DOHH2 (cell line): ENCODE measurements at regions not wholly inside any gene's neighbourhood (a gene's known extent, or its start where the extent isn't known, plus 50 kb on each side); places are given as distances from the start of the nearest gene placed in this dataset.

Experiments
- H3F3A ChIP-seq: fragments of 200-600 bp; sonication (generic), shearing (Covaris generic); 2 replicates; pipeline ENCODE4 v1.6.0; 2016; ENCODE audit warnings: antibody characterized with exemption, mild to moderate bottlenecking; ENCODE audit not compliant: control insufficient read depth, insufficient read depth
- H3K27ac ChIP-seq: fragments of 200-600 bp; sonication (generic); 2 replicates; pipeline ENCODE4 v1.5.1; 2014; ENCODE audit warnings: low read depth, mild to moderate bottlenecking, low read length, moderate library complexity
- H3K27me3 ChIP-seq: fragments of 200-600 bp; sonication (generic); 2 replicates; pipeline ENCODE4 v1.6.1; 2014; ENCODE audit warnings: mild to moderate bottlenecking, low read length, mixed read lengths; ENCODE audit not compliant: control insufficient read depth
- H3K36me3 ChIP-seq: fragments of 200-600 bp; sonication (generic); 2 replicates; pipeline ENCODE4 v1.6.1; 2014; ENCODE audit warnings: mild to moderate bottlenecking, low read length, moderate library complexity, mixed read lengths; ENCODE audit not compliant: control insufficient read depth
- H3K4me1 ChIP-seq: fragments of 200-600 bp; sonication (generic); 2 replicates; pipeline ENCODE4 v1.6.1; 2014; ENCODE audit warnings: mild to moderate bottlenecking, low read length, mixed read lengths; ENCODE audit not compliant: control insufficient read depth
- H3K4me2 ChIP-seq: fragments of 200-600 bp; sonication (generic); 2 replicates; pipeline ENCODE4 v1.6.0; 2014; ENCODE audit warnings: mild to moderate bottlenecking, low read length, moderate library complexity
- H3K4me3 ChIP-seq: fragments of 200-600 bp; sonication (generic); 2 replicates; pipeline ENCODE4 v1.5.1; 2014; ENCODE audit warnings: mild to moderate bottlenecking, low read length, mixed read lengths
- H3K79me2 ChIP-seq: fragments of 200-600 bp; sonication (generic); 2 replicates; pipeline ENCODE4 v1.6.1; 2014; ENCODE audit warnings: mild to moderate bottlenecking, low read length, mixed read lengths; ENCODE audit not compliant: control insufficient read depth
- H3K9me2 ChIP-seq: fragments of 200-600 bp; sonication (generic); replicated peaks from 2 replicates; pipeline ENCODE4 v1.6.1; 2014; ENCODE audit warnings: mild to moderate bottlenecking, low read length, mixed read lengths; ENCODE audit not compliant: control insufficient read depth
- H3K9me3 ChIP-seq: fragments of 200-600 bp; sonication (generic); 2 replicates; pipeline ENCODE4 v1.6.1; 2014; ENCODE audit warnings: antibody characterized with exemption, low read length, mixed read lengths; ENCODE audit not compliant: control insufficient read depth, insufficient read depth
- H4K20me1 ChIP-seq: fragments of 200-600 bp; sonication (generic); 2 replicates; pipeline ENCODE4 v1.6.0; 2014; ENCODE audit warnings: low read depth, mild to moderate bottlenecking, antibody characterized with exemption, low read length, moderate library complexity; ENCODE audit not compliant: control insufficient read depth, insufficient read depth
- EZH2phosphoT487 ChIP-seq: fragments of 200-600 bp; sonication (generic); IDR thresholded peaks from 2 replicates; pipeline ENCODE4 v1.6.1; 2017; ENCODE audit warnings: borderline replicate concordance, mild to moderate bottlenecking, antibody characterized with exemption, low read length, moderate library complexity, mixed read lengths
- TF ChIP-seq, protein P1 (sequence below): fragments of 200-600 bp; sonication (generic); IDR thresholded peaks from one replicate; pipeline ENCODE4 v1.5.1; 2014; ENCODE audit warnings: antibody characterized with exemption, mild to moderate bottlenecking, low read depth, low read length; ENCODE audit not compliant: poor library complexity, severe bottlenecking

DNA sequence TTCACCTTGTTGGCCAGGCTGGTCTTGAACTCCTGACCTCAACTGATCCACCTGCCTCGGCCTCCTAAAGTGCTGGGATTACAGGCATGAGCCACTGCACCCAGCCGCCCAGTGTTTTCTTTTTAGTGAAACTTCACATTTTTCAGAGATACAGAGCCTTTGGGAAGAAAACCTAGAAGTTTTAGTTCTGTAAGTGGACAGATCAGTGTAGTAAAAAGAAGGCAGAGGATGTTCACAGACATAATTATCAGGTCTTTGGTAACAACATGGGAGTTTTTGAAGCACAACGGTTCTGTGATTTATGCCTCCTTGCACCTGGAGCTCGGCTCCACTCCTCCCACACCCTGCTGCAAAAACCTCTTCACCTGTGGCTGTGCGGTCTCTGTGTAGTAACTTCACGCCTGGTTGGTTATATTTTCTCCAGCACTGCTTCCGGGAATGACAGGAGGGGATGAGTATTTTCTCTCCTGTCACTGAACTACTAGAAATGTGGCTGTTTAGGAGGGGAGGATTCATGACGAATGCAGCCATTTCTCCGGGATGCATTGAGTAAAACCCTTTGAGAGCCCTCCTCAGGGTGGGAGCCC is 67.0 kb downstream of the ARF6 start:
- peak overlapping the region; percentile 71 for H3K4me2 ChIP-seq
- H3K27ac ChIP-seq = peak overlapping the region; percentile 94
- peaks cover 31% of the 10 kb centered on the region for H3F3A ChIP-seq

DNA sequence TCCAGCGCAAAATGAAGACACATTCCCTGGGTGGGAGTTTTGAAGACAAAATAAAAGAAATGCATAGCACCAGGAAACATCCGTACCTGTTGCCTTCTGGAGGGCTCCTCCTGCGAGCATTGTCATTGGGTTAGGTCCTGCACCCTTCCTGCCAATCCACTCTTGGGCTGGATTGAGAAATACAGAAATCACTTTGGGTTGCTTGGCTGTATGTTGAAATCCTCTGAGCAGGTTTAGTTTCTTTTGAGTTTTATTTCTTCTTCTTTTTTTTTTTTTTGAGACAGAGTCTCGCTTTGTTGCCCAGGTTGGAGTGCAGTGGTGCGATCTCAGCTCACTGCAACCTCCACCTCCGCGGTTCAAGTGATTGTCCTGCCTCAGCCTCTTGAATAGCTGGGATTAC is 67.6 kb downstream of the ARF6 start:
- peak overlapping the region; percentile 63 for H3K4me3 ChIP-seq
- no peaks in the 10 kb centered on the region for H3K9me3 ChIP-seq
- no peaks in the 10 kb centered on the region for H3K9me2 ChIP-seq
- peak overlapping the region; percentile 71 for H3K4me2 ChIP-seq
- peaks cover 31% of the 10 kb centered on the region for H3F3A ChIP-seq
- no peaks in the 10 kb centered on the region for H3K36me3 ChIP-seq
- H3K27ac ChIP-seq = peak overlapping the region; percentile 94
- H4K20me1 ChIP-seq = no peaks in the 10 kb centered on the region
- H3K27me3 ChIP-seq = no peaks in the 10 kb centered on the region
- TF ChIP-seq, protein P1, sequence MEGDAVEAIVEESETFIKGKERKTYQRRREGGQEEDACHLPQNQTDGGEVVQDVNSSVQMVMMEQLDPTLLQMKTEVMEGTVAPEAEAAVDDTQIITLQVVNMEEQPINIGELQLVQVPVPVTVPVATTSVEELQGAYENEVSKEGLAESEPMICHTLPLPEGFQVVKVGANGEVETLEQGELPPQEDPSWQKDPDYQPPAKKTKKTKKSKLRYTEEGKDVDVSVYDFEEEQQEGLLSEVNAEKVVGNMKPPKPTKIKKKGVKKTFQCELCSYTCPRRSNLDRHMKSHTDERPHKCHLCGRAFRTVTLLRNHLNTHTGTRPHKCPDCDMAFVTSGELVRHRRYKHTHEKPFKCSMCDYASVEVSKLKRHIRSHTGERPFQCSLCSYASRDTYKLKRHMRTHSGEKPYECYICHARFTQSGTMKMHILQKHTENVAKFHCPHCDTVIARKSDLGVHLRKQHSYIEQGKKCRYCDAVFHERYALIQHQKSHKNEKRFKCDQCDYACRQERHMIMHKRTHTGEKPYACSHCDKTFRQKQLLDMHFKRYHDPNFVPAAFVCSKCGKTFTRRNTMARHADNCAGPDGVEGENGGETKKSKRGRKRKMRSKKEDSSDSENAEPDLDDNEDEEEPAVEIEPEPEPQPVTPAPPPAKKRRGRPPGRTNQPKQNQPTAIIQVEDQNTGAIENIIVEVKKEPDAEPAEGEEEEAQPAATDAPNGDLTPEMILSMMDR = no peak
- no peak for TF ChIP-seq EZH2phosphoT487
- peaks cover 64% of the 10 kb centered on the region for H3K4me1 ChIP-seq
- no peaks in the 10 kb centered on the region for H3K79me2 ChIP-seq

More for the DNA sequence above, 67.0 kb downstream of the ARF6 start:
- Histone ChIP-seq H3K4me3 (peak overlapping the region; percentile 63), H3K79me2 (no peaks in the 10 kb centered on the region), H3K9me2 (no peaks in the 10 kb centered on the region), H3K9me3 (no peaks in the 10 kb centered on the region), H3K36me3 (no peaks in the 10 kb centered on the region), H4K20me1 (no peaks in the 10 kb centered on the region), H3K27me3 (no peaks in the 10 kb centered on the region), H3K4me1 (peaks cover 63% of the 10 kb centered on the region)
- TF ChIP-seq, protein P1 = no peak
- TF ChIP-seq EZH2phosphoT487 = no peak

DNA sequence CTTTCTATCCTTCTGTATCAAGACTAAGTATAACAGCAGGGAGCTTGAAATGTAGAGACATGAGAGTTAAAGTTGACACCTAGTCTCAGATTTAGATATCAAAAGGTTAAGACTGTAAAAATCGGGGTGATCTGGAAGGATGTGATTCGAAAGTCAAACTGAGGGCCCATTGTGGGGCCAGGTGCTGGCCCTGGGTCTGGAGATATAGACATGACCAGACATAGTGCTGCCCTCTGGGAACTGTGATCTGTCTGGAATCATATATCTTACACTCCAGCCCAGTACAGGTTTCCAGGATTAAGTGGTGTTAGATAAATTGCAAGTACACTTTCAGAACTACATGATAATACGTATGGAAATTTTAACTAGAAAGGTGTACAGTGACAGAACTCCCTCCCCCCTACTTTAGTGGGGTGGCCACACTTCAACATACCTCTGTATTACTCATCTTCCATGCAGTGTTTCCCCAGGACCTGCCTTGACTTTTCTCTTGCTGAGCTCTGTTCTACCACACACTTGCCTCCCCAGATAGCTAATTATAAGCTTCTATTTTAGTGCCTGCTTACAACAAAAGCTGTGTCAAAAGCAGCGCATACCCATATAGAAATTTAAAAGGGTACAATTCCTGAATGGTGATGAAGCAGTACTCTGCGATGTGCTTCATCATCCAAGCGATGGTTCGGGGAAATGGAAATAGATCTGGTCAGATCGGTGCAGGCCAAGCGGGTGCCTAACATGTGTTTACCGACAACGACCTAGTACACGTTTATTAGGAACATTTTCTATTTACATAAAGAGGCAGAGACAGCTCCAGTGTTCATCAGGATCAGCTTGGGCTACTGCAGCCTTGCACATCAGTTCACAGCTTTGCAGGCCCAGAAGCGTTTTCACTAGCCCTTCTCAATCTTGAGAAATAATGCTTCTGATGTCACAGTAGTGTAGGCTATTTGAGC is 68.7 kb downstream of the ARF6 start:
- peak overlapping the region; percentile 63 for H3K4me3 ChIP-seq
- H3K27me3 ChIP-seq = no peaks in the 10 kb centered on the region
- H3K9me2 ChIP-seq = no peaks in the 10 kb centered on the region
- peaks cover 72% of the 10 kb centered on the region for H3K4me1 ChIP-seq
- TF ChIP-seq, protein P1 = no peak
- TF ChIP-seq EZH2phosphoT487 = no peak
- H3K4me2 ChIP-seq = peak overlapping the region; percentile 71
- no peaks in the 10 kb centered on the region for H3K9me3 ChIP-seq
- peaks cover 31% of the 10 kb centered on the region for H3F3A ChIP-seq
- H3K36me3 ChIP-seq = no peaks in the 10 kb centered on the region
- H3K27ac ChIP-seq = peak overlapping the region; percentile 94
- no peaks in the 10 kb centered on the region for H4K20me1 ChIP-seq
- H3K79me2 ChIP-seq = no peaks in the 10 kb centered on the region
